ENCODE measurements at regions not wholly inside any gene's neighbourhood (a gene's known extent, or its start where the extent isn't known, plus 50 kb on each side); places are given as distances from the start of the nearest gene placed in this dataset.

DNA sequence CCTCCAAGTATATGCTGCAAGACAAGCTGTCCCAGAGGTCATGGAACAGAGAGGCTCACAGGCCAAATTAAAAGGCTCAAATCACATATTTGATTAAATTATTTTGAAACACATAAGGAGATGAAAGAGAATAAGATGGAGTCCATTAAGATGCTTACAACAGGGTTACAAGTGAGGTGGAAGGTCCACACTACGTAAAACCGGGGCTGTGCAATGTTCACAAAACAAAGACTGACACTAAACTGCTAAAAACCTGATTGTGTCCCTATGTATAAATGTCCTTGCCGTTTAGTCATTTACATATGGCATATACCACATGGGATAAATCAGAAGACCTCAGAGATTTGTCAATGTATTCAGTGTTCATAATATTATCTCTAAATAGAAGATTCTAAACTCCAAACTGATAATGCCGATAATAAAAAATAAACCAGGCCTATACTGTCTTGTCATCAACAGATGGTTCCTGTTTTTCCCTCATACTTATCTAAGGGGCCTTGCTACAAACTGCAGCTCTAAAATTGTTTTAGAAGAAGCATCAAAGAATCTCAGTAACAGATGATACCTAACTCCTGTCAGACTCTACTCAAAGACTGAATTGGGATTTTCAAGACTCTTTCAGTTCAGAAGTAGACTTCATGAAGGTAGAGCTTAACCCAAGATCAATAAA lies 51.8 kb upstream of the RIPOR2 start:
- H3K4me3 ChIP-seq = no peak overlapping the region
- no peak for DNase-seq (ENCODE audit: low spot score)
- Mint-ChIP-seq H3K4me3 (no peak overlapping the region), H3K9me3 (peaks cover 26% of the 10 kb centered on the region), H3K36me3 (peaks cover 8% of the 10 kb centered on the region), H3K27me3 (ENCODE audit: insufficient read depth, low read depth) (peaks cover 2% of the 10 kb centered on the region), H3K4me1 (peaks cover 24% of the 10 kb centered on the region), H3K27ac (no peak overlapping the region)
- H3F3A ChIP-seq (ENCODE audit: low read depth) = peaks cover 19% of the 10 kb centered on the region
- no peak overlapping the region for H3K4me2 ChIP-seq
- no peaks in the 10 kb centered on the region for H3K79me2 ChIP-seq (ENCODE audit: low read depth)
- no peaks in the 10 kb centered on the region for H4K20me1 ChIP-seq (ENCODE audit: low read depth)
- H2AFZ ChIP-seq (replicated peaks) = no peak overlapping the region
- H3K27me3 ChIP-seq = peaks cover 4% of the 10 kb centered on the region
- peaks cover 23% of the 10 kb centered on the region for H3K4me1 ChIP-seq
- TF ChIP-seq EZH2phosphoT487 (IDR thresholded peaks at IDR 0.05) = no peak
- TF ChIP-seq CTCF (IDR thresholded peaks at IDR 0.05) = no peak
- no peaks in the 10 kb centered on the region for H3K9me3 ChIP-seq (ENCODE audit: low read depth)
- no peaks in the 10 kb centered on the region for H3K36me3 ChIP-seq
- no peak overlapping the region for H3K9ac ChIP-seq
- no peak overlapping the region for H3K27ac ChIP-seq

DNA sequence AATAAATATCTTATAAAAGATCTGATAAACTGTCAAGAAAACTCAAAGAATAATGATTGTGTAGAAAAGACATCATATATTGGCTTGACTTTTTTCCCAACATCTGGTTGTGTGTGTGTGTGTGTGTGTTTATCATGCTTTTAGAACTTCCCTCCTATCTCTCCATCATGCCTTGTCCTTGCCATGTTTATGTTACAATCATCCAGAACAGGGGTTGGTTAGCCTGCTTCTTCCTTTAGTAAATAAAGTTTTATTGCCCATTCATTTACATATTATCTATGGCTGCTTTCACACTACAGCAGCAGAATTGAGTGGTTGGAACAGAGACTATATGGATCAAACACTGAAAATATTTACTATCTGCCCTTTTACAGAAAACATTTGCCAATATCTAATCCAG lies 52.8 kb upstream of the RIPOR2 start:
- Histone ChIP-seq H3K4me3 (no peak overlapping the region), H3K27ac (no peak overlapping the region), H3K9me3 (ENCODE audit: low read depth) (no peaks in the 10 kb centered on the region), H3K79me2 (ENCODE audit: low read depth) (no peaks in the 10 kb centered on the region), H3K4me2 (no peak overlapping the region), H3F3A (ENCODE audit: low read depth) (peaks cover 18% of the 10 kb centered on the region), H3K27me3 (peaks cover 4% of the 10 kb centered on the region), H2AFZ (replicated peaks) (no peak overlapping the region), H3K4me1 (peaks cover 20% of the 10 kb centered on the region), H3K36me3 (no peaks in the 10 kb centered on the region), H4K20me1 (ENCODE audit: low read depth) (no peaks in the 10 kb centered on the region), H3K9ac (no peak overlapping the region)
- peaks cover 20% of the 10 kb centered on the region for H3K4me1 Mint-ChIP-seq
- no peak overlapping the region for H3K4me3 Mint-ChIP-seq
- no peak for DNase-seq (ENCODE audit: low spot score)
- no peak overlapping the region for H3K27ac Mint-ChIP-seq
- peaks cover 2% of the 10 kb centered on the region for H3K27me3 Mint-ChIP-seq (ENCODE audit: insufficient read depth, low read depth)
- peaks cover 32% of the 10 kb centered on the region for H3K9me3 Mint-ChIP-seq
- H3K36me3 Mint-ChIP-seq = peaks cover 8% of the 10 kb centered on the region
- TF ChIP-seq EZH2phosphoT487 (IDR thresholded peaks at IDR 0.05) (no peak), CTCF (IDR thresholded peaks at IDR 0.05) (no peak), EZH2 (IDR thresholded peaks at IDR 0.05) (no peak)

DNA sequence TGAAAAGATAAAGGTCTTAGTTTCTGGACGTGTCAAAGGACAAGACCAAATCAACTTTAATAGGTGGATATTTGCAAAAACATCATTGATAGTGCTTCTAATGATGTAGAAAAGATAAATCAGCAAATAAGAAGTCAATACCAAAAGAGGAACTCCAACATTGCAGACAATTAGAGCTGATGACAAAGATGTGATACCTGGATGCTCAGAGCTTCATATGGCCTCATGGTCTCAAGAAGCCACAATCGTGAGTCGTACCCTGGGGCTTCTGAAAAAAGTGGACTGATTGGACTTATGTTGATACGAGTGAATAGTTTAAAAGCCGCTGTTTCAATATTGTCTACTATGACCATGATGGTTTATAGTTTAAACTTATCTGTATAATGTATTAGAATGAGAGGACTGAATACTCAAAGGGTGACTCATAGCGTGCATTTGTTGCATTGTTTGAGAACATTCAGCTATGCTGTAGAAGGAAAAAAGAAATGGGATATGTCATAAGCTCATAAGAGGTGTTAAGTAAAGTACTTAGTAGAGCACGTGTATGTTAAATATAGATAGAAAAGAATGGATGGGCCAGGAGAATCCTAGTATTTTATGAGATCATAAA lies 54.6 kb upstream of the RIPOR2 start:
- Histone ChIP-seq H3K36me3 (no peaks in the 10 kb centered on the region), H3K27me3 (peaks cover 4% of the 10 kb centered on the region), H3K79me2 (ENCODE audit: low read depth) (no peaks in the 10 kb centered on the region), H3K4me1 (peaks cover 12% of the 10 kb centered on the region), H3K27ac (no peak overlapping the region), H3K4me3 (no peak overlapping the region), H3K4me2 (no peak overlapping the region), H3F3A (ENCODE audit: low read depth) (peaks cover 11% of the 10 kb centered on the region), H2AFZ (replicated peaks) (no peak overlapping the region), H3K9me3 (ENCODE audit: low read depth) (no peaks in the 10 kb centered on the region), H4K20me1 (ENCODE audit: low read depth) (no peaks in the 10 kb centered on the region), H3K9ac (no peak overlapping the region)
- Mint-ChIP-seq H3K4me1 (peaks cover 9% of the 10 kb centered on the region), H3K27me3 (ENCODE audit: insufficient read depth, low read depth) (no peaks in the 10 kb centered on the region), H3K27ac (no peak overlapping the region), H3K4me3 (no peak overlapping the region), H3K9me3 (peaks cover 32% of the 10 kb centered on the region), H3K36me3 (peaks cover 8% of the 10 kb centered on the region)
- no peak for TF ChIP-seq CTCF (IDR thresholded peaks at IDR 0.05)
- TF ChIP-seq EZH2phosphoT487 (IDR thresholded peaks at IDR 0.05) = no peak
- TF ChIP-seq EZH2 (IDR thresholded peaks at IDR 0.05) = no peak
- no peak for DNase-seq (ENCODE audit: low spot score)

Data from neural progenitor cell (in vitro differentiated cells).